Cardiac fibroblast (primary cell): ENCODE measurements at regions not wholly inside any gene's neighbourhood (a gene's known extent, or its start where the extent isn't known, plus 50 kb on each side); places are given as distances from the start of the nearest gene placed in this dataset.

ENCODE experiments used
- DNase-seq, 2 donors: peaks; one replicate each; pipeline versions ENCODE4 v3.0.0 to v3.0.0-alpha.2; 2010; ENCODE audit warnings: low read depth in 2 of 2
- H3K4me3 ChIP-seq, 2 donors: replicated peaks in 1 of 2; 1 replicate in 1 of 2; 2 replicates in 1 of 2; pipeline ENCODE4 v1.5.1; 2011; ENCODE audit warnings: low read depth in 2 of 2, low read length in 2 of 2, mild to moderate bottlenecking in 2 of 2, moderate library complexity in 1 of 2
- TF ChIP-seq, protein P1 (sequence below): IDR thresholded peaks from one replicate; pipeline ENCODE4 v1.5.1; 2011; ENCODE audit warnings: low read depth, mild to moderate bottlenecking, low read length, inconsistent platforms

DNA sequence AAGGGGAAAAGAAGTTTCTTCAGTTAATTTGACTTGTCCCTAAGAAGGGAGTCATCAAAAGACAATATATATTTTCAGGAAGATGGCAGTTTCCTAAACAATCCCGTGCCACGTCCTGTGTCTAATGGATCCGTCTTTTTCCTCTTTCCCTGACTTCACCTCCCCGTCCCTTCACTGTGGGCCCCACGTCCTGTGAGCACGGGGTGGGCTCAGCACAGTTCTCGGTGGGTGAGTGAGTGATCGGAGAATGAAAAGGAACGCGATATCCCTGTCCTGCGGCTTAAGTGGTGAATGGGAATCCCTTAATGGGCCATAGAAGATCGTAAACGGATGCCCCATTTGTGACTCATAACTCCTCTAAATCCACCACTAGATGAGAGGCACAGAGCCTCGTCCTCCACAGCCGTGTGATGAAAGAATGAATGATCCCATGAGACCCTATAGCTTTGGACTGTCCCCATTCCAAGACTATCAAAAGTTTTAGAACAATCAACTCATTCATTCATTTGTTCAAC lies 63.5 kb upstream of the PITRM1 start:
- TF ChIP-seq, protein P1, sequence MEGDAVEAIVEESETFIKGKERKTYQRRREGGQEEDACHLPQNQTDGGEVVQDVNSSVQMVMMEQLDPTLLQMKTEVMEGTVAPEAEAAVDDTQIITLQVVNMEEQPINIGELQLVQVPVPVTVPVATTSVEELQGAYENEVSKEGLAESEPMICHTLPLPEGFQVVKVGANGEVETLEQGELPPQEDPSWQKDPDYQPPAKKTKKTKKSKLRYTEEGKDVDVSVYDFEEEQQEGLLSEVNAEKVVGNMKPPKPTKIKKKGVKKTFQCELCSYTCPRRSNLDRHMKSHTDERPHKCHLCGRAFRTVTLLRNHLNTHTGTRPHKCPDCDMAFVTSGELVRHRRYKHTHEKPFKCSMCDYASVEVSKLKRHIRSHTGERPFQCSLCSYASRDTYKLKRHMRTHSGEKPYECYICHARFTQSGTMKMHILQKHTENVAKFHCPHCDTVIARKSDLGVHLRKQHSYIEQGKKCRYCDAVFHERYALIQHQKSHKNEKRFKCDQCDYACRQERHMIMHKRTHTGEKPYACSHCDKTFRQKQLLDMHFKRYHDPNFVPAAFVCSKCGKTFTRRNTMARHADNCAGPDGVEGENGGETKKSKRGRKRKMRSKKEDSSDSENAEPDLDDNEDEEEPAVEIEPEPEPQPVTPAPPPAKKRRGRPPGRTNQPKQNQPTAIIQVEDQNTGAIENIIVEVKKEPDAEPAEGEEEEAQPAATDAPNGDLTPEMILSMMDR = no peak
- H3K4me3 ChIP-seq = no peak overlapping the region
- DNase-seq = no peak

DNA sequence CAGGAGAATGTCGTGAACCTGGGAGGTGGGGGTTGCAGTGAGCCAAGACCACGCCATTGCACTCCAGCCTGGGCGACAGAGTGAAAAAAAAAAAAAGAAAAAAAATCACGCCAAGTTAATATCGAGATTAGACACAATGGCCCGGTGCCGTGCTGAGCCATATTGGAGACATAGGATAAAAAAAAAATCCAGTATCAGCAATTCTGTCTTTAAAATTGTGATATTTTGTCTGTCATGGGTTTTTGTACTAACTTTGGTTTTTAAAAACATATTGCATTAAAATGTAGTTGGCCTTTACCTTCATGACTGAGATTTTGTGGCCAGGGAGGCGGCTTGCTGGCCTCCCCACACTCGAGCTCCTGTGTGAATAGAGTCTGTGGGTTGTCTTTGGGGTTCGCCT lies 62.8 kb upstream of the PITRM1 start:
- TF ChIP-seq, protein P1 = no peak
- no peak overlapping the region for H3K4me3 ChIP-seq
- DNase-seq = no peak

DNA sequence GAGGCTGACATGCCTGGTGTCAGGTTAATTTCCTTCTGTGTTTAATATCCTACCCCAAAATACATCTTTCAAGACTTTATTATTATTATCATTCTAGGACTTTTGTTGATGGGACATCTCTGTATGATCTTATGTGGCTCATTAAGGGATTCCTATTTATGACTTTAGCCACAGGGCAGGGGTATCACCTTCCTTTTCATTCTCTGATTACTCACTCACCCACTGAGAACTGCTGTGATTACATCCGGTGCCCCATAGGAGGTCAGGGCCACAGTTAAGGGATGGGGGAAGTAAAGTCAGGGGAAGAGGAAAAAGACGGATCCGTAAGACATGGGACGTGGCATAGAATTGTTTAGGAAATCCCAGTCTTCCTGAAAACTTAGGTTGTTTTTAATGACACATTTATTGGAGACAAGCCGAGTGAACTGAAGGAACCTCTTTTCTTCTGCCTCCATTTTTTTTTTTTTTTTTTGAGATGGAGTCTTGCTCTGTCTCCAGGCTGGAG lies 61.0 kb upstream of the PITRM1 start:
- H3K4me3 ChIP-seq = no peak overlapping the region
- DNase-seq = no peak
- TF ChIP-seq, protein P1 = no peak

DNA sequence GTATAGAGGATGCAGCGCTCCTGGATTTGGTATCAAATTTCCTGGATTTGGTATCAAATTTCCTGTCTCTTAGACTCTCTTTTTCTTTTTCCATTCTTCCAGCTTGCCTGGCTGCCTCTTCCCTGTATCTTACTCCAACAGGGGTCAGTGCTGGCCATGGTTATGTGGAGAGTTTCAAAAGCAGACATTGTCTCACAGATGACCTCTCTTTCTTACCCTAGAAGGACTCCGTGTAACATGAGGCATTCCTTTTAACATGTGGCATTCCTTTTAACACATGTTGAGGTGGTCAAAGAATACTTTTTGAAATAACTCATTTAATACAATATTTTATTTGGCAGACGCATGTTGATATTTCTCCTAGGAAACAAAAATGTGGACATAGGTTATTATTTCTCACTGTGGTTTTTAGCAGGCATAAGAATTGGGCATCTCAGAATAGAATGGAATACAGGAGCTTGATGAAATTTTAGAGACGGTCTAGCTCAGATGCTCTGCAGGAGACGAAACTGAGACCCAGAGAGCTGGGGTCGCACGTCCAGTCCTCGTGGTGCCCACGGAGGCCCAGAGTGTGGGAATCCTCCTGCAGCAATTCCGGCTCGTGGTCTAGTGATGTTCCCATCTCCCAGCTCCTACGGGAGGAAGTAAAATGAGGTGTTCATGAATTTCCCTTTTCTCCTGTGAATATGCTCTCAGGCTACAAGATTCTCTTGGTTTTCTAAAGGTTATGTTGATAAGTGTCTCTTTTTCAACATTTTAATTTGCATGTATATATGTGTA lies 59.6 kb upstream of the PITRM1 start:
- H3K4me3 ChIP-seq = no peak overlapping the region
- DNase-seq = peak; percentile 30 to 87

DNA sequence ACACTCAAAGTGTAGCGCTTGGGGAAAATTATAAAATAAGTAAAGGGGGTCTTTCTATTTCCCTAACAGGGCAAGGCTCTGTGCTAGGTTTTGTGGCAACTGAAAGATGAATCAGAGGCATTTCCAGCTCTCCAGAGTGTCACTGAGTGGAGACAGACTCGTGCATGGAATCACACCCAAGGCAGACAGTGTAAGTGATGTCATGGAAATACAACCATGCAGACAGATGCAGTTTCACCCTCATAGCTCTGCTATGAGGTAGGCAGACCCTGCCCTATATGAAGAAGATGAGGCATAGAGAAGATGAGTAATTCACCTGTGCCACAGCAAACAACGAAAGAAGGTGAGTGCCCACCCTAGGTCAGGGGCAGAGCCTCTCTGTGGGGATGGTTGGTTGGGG lies 57.2 kb upstream of the PITRM1 start:
- no peak for DNase-seq
- no peak overlapping the region for H3K4me3 ChIP-seq
- TF ChIP-seq, protein P1 = no peak

More for the DNA sequence above, 59.6 kb upstream of the PITRM1 start:
- TF ChIP-seq, protein P1 = peak; percentile 20

DNA sequence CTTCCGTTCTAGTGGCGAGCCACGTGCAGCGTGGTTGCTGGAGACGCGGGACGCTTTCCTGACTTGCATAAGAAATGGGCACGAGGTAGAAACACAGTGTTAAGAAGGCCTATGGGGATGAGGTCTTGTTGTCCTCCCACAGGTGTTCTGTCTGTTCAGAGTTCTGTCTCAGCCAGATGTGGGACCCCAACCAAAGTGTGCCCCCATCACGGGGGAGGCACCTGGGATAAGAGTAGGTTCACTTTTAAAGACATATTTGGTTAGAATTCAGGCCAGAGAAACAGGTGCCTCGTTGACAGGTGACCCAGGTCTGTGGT lies 56.0 kb upstream of the PITRM1 start:
- no peak for DNase-seq
- H3K4me3 ChIP-seq = no peak overlapping the region
- TF ChIP-seq, protein P1 = no peak
